NCI-H774 (cell line): ENCODE measurements at regions not wholly inside any gene's neighbourhood (a gene's known extent, or its start where the extent isn't known, plus 50 kb on each side); places are given as distances from the start of the nearest gene placed in this dataset.

Experiments
- DNase-seq: peaks from one replicate; lab custom pipeline; 2025; lab: John Stamatoyannopoulos, UW

GRCh38 chr4:135605076-135605475 is 1403.5 kb upstream of the PABPC4L start:
- no peak for DNase-seq

GRCh38 chr4:135604531-135604930 is 1402.9 kb upstream of the PABPC4L start:
- DNase-seq, result no peak

- no peak for DNase-seq
Observed at GRCh38 chr4:135601351-135601750, 1399.8 kb upstream of the PABPC4L start.

- DNase-seq, result no peak
Observed at GRCh38 chr4:135598151-135598550, 1396.6 kb upstream of the PABPC4L start.

- no peak for DNase-seq
Observed at GRCh38 chr4:135594521-135594920, 1392.9 kb upstream of the PABPC4L start.

GRCh38 chr4:135575041-135575440 is 1373.5 kb upstream of the PABPC4L start:
- DNase-seq, result no peak

GRCh38 chr4:135573251-135573650 is 1371.7 kb upstream of the PABPC4L start:
- no peak for DNase-seq

GRCh38 chr4:135564090-135564489 is 1362.5 kb upstream of the PABPC4L start:
- no peak for DNase-seq

GRCh38 chr4:135553213-135553612 is 1351.6 kb upstream of the PABPC4L start:
- DNase-seq, result no peak

- no peak for DNase-seq
Observed at GRCh38 chr4:135552131-135552530, 1350.5 kb upstream of the PABPC4L start.

- no peak for DNase-seq
Observed at GRCh38 chr4:135548711-135549110, 1347.1 kb upstream of the PABPC4L start.

GRCh38 chr4:135545616-135546317 is 1344.2 kb upstream of the PABPC4L start:
- DNase-seq, result no peak

GRCh38 chr4:135538698-135539097 is 1337.1 kb upstream of the PABPC4L start:
- DNase-seq, result no peak

GRCh38 chr4:135533053-135533452 is 1331.5 kb upstream of the PABPC4L start:
- no peak for DNase-seq

- no peak for DNase-seq
Observed at GRCh38 chr4:135532132-135532531, 1330.5 kb upstream of the PABPC4L start.

GRCh38 chr4:135515295-135515694 is 1313.7 kb upstream of the PABPC4L start:
- DNase-seq, result no peak

GRCh38 chr4:135510582-135510981 is 1309.0 kb upstream of the PABPC4L start:
- no peak for DNase-seq

GRCh38 chr4:135508006-135508714 is 1306.6 kb upstream of the PABPC4L start:
- no peak for DNase-seq

GRCh38 chr4:135497563-135498152 is 1296.1 kb upstream of the PABPC4L start:
- no peak for DNase-seq

- DNase-seq, result no peak
Observed at GRCh38 chr4:135492439-135492838, 1290.8 kb upstream of the PABPC4L start.

GRCh38 chr4:135485371-135485770 is 1283.8 kb upstream of the PABPC4L start:
- no peak for DNase-seq

- DNase-seq, result no peak
Observed at GRCh38 chr4:135476272-135476671, 1274.7 kb upstream of the PABPC4L start.

- no peak for DNase-seq
Observed at GRCh38 chr4:135464311-135464710, 1262.7 kb upstream of the PABPC4L start.
